Neutrophil (primary cell): ENCODE measurements at regions not wholly inside any gene's neighbourhood (a gene's known extent, or its start where the extent isn't known, plus 50 kb on each side); places are given as distances from the start of the nearest gene placed in this dataset.

Experiments
- H3K27ac ChIP-seq: fragments of 200-600 bp; sonication (generic); 2 replicates; pipeline ENCODE4 v1.5.1; 2016; ENCODE audit warnings: mild to moderate bottlenecking, moderate library complexity
- H3K27me3 ChIP-seq: fragments of 200-600 bp; sonication (generic); 2 replicates; pipeline ENCODE4 v1.6.0; 2016; ENCODE audit warnings: mild to moderate bottlenecking
- H3K36me3 ChIP-seq: fragments of 200-600 bp; sonication (generic); 2 replicates; pipeline ENCODE4 v1.5.1; 2017
- H3K4me1 ChIP-seq, 2 experiments: fragments of 200-600 bp in 1 of 2; sonication (generic) in 1 of 2; 1 replicate in 1 of 2; 2 replicates in 1 of 2; pipeline versions ENCODE4 v1.5.1 to v1.6.1; 2013 to 2016; ENCODE audit warnings: low read depth in 1 of 2, low read length in 1 of 2, mild to moderate bottlenecking in 1 of 2, moderate library complexity in 1 of 2; ENCODE audit not compliant: control insufficient read depth in 1 of 2, insufficient read depth in 1 of 2
- H3K4me3 ChIP-seq, 2 experiments: fragments of 200-600 bp in 1 of 2; sonication (generic) in 1 of 2; 1 replicate in 1 of 2; 2 replicates in 1 of 2; pipeline ENCODE4 v1.5.1; 2013 to 2016; ENCODE audit warnings: low read depth in 1 of 2, low read length in 1 of 2, mild to moderate bottlenecking in 1 of 2, moderate library complexity in 1 of 2
- H3K9me3 ChIP-seq: fragments of 200-600 bp; sonication (generic); 2 replicates; pipeline ENCODE4 v1.5.1; 2016
- CTCF ChIP-seq: fragments of 200-600 bp; sonication (generic); IDR thresholded peaks from 2 replicates; pipeline ENCODE4 v1.5.1; 2016; ENCODE audit warnings: antibody characterized with exemption

- H3K4me3 ChIP-seq = no peak overlapping the region
- no peaks in the 10 kb centered on the region for H3K9me3 ChIP-seq
- no peak for TF ChIP-seq CTCF
- no peaks in the 10 kb centered on the region for H3K36me3 ChIP-seq
- no peaks in the 10 kb centered on the region for H3K4me1 ChIP-seq
- H3K27me3 ChIP-seq = peaks cover 14% of the 10 kb centered on the region
- no peak overlapping the region for H3K27ac ChIP-seq
Observed at GRCh38 chr10:28733245-28733644, 55.9 kb downstream of the BAMBI start.

- H3K4me3 ChIP-seq = no peak overlapping the region
- no peaks in the 10 kb centered on the region for H3K4me1 ChIP-seq
- H3K36me3 ChIP-seq = no peaks in the 10 kb centered on the region
- no peak for TF ChIP-seq CTCF
- no peaks in the 10 kb centered on the region for H3K9me3 ChIP-seq
- H3K27ac ChIP-seq = no peak overlapping the region
- H3K27me3 ChIP-seq = peaks cover 16% of the 10 kb centered on the region
Observed at GRCh38 chr10:28733647-28734046, 56.3 kb downstream of the BAMBI start.

GRCh38 chr10:28734938-28735759 lies 57.8 kb downstream of the BAMBI start:
- H3K4me3 ChIP-seq = no peak overlapping the region
- TF ChIP-seq CTCF = no peak
- H3K9me3 ChIP-seq = no peaks in the 10 kb centered on the region
- H3K36me3 ChIP-seq = no peaks in the 10 kb centered on the region
- no peak overlapping the region for H3K27ac ChIP-seq
- peaks cover 18% of the 10 kb centered on the region for H3K27me3 ChIP-seq
- H3K4me1 ChIP-seq = no peaks in the 10 kb centered on the region

GRCh38 chr10:28737096-28737495 lies 59.8 kb downstream of the BAMBI start:
- Histone ChIP-seq H3K27me3 (peaks cover 18% of the 10 kb centered on the region), H3K4me3 (no peak overlapping the region), H3K36me3 (no peaks in the 10 kb centered on the region), H3K9me3 (no peaks in the 10 kb centered on the region), H3K4me1 (no peaks in the 10 kb centered on the region), H3K27ac (no peak overlapping the region)
- TF ChIP-seq CTCF = no peak

GRCh38 chr10:28738200-28738599 lies 60.9 kb downstream of the BAMBI start:
- Histone ChIP-seq H3K27ac (no peak overlapping the region), H3K36me3 (no peaks in the 10 kb centered on the region), H3K27me3 (peaks cover 18% of the 10 kb centered on the region), H3K4me1 (no peaks in the 10 kb centered on the region), H3K4me3 (no peak overlapping the region), H3K9me3 (no peaks in the 10 kb centered on the region)
- TF ChIP-seq CTCF = no peak
